NCI-H460 (cell line): ENCODE measurements at regions not wholly inside any gene's neighbourhood (a gene's known extent, or its start where the extent isn't known, plus 50 kb on each side); places are given as distances from the start of the nearest gene placed in this dataset.
"Not testable (repeated sequence)": the region's sequence is repeated elsewhere in the genome, so short reads cannot be mapped to it uniquely, and the experiment has no call there.

Experiments used
- DNase-seq: peaks from one replicate; pipeline ENCODE4 v3.0.0-alpha.2; 2016; ENCODE audit warnings: low read depth; ENCODE audit errors: extremely low read depth

GRCh38 chr20:40016890-40017289 lies 672.1 kb downstream of the MAFB start:
- DNase-seq: no peak

- no peak for DNase-seq
These were observed 672.6 kb downstream of the MAFB start for GRCh38 chr20:40016392-40016791.

DNA sequence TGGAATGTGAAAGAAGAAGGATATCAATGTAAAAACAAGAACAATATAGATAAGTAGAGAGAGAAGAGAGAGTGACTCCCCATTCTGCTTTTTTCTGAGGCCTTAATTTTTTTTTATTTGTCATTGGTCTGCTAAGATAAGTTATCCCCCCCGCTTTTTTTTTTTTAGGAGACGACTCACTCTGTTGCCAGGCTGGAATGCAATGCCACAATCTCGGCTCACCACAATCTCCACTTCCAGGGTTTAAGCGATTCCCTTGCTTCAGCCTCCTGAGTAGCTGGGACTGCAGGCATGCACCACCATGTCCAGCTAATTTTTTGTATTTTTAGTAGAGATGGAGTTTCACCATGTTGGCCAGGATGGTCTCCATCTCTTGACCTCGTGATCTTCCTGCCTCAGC lies 677.0 kb downstream of the MAFB start:
- DNase-seq: not testable (repeated sequence)

DNA sequence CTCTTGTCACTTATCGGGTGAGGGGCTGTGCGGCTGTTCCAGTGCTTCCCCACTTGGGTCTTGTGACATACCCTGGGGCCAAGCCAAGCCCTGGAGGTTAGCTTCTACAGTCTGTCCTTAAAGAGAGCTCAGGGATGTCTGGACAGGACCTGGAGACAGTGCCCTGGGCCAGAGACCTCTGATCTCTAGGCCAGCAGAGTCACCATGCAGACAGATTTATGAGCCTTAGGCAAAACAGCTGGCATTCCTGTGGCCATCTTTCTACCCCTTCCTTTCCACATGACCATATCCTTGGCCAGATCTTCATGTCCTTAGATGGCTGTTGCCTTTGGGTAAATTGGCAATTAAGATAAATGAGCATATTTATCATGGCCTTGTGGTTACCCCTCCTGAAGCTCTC lies 678.6 kb downstream of the MAFB start:
- DNase-seq: no peak

DNA sequence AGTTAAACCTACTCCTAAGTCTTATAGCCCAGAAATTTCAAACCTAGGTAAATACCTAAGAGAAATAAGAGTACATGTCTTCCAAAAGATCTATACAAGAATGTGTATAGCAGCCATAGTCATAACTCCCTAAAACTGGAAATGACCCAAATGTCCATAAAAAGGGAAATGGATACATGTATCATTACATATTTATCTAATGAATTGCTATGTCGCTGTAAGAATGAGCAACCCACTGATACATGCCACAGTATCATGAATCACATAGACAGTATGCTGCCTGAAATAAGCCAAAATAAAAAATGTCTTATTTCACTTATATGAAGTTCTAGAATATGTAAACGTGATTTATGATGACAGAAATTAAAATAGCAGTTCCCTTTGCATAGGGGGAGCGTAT lies 679.5 kb downstream of the MAFB start:
- no peak for DNase-seq

DNA sequence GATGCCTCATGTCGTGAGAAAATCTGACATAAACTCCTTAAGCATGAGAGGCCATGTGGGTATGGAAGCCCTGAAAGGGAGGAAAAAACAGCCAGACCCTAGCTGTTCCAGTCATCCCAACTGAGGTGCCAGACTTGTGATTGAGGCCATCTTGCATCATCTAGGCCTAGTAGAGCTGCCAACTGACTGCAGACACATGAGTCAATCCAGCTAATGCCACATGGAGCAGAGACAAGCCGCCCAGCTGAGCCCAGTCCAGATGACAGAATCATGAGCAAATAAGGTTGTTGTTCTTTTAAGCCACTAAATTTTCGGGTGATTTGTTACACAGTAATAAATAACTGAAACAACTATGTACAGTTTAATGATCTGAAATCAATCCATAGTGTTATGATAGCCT lies 680.9 kb downstream of the MAFB start:
- DNase-seq: peak; percentile 71

GRCh38 chr20:40006168-40006860 lies 682.7 kb downstream of the MAFB start:
- DNase-seq: no peak

DNA sequence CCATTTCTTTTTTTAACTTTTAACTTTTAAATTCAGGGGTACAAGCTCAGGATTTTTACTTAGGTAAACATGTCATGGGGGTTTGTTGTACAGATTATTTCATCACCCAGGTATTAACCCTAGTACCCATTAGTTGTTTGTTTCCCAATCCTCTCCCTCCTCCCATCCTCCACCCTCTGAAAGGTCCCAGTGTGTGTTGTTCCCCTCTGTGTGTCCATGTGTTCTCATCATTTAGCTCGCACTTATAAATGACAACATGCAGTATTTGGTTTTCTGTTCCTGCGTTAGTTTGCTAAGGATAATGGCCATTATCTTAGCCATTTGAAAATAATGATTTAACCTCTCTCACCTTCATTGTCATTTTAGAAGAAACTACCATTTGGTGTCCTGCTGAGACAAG lies 684.9 kb downstream of the MAFB start:
- DNase-seq: not testable (repeated sequence)

DNA sequence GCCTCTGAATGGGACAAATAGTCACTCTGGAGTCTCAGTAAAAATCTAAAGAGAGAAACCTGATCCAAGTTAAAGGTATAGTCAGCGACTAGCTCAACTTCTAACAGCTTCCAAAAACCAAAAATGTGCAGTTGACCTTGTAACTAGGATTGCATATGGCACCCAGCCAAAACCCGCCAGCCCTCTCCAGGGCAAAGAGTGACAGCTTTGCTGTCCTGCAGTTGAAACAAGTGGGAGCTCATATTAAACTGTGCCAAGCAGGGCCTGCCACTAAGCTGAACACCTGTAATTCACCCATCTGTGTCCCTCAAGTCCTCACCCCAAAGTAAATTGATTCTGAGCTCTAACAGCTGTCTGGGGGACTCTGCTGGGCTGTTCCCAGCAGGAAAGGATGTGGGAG lies 695.3 kb downstream of the MAFB start:
- DNase-seq: no peak

DNA sequence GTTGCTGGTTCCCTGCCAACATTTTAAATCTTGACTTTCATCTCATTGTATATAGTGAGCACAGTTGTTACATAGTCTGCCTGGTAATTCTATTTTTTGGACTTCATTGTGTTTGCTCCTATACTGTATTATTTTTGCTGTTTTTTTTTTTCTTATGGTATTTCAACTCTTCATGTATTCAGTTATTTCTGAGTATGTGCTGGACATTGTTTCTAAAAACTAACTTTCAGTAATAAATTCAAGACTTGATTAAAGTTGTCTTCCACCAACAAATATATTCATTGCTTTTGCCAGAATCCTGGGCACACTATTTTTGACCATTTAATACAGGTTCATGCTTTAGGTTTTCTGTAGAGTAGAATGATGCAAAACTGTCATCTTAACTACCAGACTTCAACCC lies 698.3 kb downstream of the MAFB start:
- no peak for DNase-seq

DNA sequence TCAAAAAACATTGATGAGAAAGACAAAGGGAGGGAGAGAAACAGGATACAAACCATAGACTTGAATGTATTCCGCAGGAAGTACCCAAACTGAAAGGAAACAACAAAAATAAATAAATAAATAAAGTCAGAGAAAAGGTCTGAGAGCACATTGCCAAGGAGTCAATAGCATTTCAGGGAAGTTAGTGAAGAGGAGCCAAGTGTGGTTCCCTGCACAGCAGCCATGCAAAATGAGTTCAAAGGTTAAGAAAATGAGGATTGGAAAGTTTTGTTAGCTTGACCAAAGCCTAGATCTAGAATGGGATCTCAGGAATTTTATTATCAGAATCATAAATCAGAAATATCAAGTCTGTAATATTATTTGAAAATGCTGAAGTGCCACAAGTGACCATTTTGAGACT lies 700.0 kb downstream of the MAFB start:
- DNase-seq: no peak

DNA sequence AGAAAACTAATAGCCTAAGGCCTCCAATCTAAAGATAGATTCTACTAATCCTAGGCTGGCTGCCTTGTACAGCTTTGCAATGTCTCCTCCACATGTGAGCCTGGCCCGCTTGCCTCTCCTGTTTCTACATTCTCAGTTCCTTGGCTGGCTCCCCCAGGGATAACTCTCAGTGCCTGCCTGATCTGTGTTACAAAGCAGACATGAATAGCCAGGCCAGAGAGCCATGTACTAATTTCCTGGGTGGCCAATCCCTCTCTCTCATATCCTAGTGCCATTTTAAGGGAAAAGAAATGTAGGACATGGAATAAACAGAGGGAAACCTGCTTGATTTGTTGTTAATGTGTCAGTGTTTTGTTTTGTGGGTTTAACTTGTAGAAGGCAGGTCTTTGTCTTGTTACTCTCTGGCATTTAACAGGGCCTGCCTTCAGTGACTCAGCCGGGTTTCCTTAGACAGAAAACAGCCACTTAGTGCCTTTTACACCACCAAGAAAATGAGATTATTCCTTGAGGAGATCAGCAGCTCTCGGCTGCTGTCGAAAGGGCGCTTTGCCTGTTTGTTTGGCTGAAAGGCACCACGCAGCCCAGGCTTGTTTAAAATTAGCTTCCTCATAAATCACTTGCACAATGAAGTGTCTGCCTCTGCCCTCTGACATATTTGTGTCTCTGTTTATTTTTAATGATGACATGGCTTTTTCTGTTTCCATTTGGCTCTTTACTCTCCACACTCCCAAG lies 702.7 kb downstream of the MAFB start:
- peak; percentile 36 for DNase-seq

GRCh38 chr20:39985271-39985827 lies 703.7 kb downstream of the MAFB start:
- no peak for DNase-seq

- no peak for DNase-seq
These were observed 705.4 kb downstream of the MAFB start for GRCh38 chr20:39983655-39984054.

- no peak for DNase-seq
These were observed 705.9 kb downstream of the MAFB start for GRCh38 chr20:39983183-39983582.

GRCh38 chr20:39974966-39975501 lies 714.0 kb downstream of the MAFB start:
- no peak for DNase-seq

DNA sequence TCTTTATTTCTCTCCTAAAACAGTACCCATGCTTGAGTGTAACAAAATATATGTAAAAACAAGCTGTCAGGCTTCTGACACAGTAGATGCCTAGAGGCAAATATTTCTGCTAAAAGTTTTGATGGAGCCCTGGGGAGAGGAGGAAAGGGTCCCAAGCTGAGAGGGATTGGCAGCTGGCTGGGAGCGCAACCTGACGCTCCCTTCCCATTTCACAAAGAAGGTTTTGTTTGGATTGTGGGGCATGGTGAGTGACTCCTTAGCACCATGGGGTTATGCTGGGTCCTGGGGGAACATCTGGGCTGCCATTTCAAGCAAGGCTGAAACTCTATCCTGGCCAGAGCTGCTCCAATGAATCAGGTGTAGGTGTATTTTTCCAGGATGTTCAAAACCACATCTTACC lies 720.5 kb downstream of the MAFB start:
- DNase-seq: no peak

DNA sequence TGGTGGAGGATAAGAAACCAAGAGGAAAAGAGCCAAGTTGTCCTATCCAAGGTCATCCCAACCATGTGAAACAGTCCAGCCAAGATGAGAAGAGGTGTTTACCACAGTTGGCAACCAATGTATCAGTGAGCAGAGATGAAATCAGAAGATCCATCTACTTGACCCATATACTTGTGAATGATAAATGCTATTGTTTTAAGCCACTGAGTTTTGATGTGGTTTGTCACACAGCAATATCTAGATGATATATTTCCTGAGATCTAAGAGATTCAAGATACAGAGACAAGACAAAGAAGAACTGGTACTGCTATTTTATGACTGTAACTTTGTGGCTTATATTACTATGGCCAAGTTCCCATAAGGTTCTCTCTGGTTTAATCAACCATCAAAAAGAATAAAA lies 721.2 kb downstream of the MAFB start:
- no peak for DNase-seq

DNA sequence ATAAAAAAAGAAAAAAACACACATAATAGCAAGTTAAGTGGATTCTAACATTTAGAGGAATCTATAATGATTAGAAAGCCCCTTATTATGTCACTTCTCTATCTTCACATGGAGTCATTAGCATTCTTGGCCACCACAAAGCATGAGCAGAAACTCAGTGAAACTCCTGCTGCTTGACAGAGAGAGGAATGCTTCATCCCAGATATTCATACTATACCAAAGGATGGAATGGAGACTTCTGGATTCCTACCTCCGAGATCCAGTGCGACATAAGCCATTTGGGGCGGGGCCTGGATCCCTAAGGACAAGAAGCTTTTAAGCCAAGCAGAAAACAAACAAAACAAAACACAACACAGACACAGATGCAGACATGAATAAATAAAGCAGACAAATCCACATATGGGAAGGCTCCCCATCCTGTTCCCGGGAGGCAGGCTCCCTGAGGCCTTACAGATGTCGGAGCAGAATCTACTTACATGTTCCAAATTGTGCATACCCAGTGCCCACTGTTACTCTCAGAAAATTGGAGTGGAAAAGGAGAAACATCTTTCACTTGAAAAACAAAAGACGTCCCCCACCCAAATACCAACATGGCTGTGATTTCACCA lies 727.3 kb downstream of the MAFB start:
- no peak for DNase-seq

DNA sequence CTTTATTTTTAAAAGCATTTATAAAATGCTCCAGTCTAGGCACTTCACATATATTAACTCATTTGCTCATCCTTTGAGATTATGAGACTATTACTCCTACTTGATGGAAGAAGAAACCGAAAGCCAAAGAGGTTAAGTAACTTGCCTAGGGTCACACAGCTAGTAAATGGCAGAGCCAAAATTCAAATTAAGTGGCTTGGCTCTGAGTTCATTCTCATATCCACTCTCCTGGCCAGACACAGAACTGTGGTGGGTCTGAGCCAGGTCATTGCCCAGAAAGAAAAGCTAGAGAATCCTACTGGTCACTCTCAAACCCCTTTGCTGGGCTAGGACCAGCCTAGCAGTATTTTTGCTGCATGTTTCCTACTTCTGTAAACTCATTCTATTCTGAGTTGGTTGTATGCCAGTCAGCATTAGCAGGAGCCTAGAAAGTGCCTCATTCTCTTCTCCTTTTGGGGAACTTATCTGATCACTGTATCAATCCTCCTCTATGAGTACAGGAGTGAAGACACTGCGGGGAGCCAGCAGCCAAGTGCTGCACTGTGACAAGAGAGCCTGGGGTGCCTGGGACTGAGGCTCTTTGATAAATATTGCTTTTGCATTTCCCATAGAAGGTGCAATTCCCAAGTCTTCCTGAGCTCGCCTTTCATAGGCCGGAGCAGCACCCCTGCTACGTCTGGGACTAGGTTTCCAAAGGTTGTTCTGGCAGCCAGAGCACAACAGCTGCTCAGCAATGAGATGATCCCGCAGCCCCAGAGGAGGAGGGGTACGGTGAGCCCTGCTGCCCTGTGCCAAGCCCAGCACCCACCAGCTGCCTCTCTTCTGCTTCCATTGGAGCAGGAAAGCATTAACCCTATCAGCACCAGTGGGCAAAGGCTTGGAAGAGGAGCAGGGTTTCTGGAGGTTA lies 728.3 kb downstream of the MAFB start:
- no peak for DNase-seq
